ENCODE measurements at regions not wholly inside any gene's neighbourhood (a gene's known extent, or its start where the extent isn't known, plus 50 kb on each side); places are given as distances from the start of the nearest gene placed in this dataset.

GRCh38 chr2:116319001-116319400, 1495.5 kb upstream of the DDX18 start:
- TF ChIP-seq, protein P1, sequence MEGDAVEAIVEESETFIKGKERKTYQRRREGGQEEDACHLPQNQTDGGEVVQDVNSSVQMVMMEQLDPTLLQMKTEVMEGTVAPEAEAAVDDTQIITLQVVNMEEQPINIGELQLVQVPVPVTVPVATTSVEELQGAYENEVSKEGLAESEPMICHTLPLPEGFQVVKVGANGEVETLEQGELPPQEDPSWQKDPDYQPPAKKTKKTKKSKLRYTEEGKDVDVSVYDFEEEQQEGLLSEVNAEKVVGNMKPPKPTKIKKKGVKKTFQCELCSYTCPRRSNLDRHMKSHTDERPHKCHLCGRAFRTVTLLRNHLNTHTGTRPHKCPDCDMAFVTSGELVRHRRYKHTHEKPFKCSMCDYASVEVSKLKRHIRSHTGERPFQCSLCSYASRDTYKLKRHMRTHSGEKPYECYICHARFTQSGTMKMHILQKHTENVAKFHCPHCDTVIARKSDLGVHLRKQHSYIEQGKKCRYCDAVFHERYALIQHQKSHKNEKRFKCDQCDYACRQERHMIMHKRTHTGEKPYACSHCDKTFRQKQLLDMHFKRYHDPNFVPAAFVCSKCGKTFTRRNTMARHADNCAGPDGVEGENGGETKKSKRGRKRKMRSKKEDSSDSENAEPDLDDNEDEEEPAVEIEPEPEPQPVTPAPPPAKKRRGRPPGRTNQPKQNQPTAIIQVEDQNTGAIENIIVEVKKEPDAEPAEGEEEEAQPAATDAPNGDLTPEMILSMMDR (IDR thresholded peaks at IDR 0.05; ENCODE audit: insufficient read depth, low read depth, low read length), result no peak
- no peak overlapping the region for H3K4me3 ChIP-seq (ENCODE audit: low read depth, low read length)
- no peak for DNase-seq (ENCODE audit: low read depth)

DNA sequence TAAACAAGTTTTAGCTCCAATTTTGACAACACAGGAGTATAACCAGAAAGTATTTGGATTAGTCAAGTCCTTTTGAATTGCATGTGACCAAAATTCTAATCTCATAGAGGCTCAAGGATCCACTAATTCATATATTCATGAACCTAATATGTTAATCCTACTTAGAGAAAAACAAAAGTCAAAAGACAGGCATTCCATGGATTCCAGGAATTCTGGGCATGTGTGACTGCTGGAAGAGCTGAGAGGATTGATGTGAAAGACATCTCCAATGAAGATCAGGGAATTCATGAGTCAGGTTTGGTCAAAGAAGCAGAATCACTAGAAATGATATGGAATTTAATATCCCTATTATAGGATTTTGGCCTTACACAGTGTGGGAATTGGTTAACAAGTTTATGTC, 1494.6 kb upstream of the DDX18 start:
- no peak for DNase-seq (ENCODE audit: low read depth)

GRCh38 chr2:116329280-116329679, 1485.2 kb upstream of the DDX18 start:
- H3K4me3 ChIP-seq (ENCODE audit: low read depth, low read length), result no peak overlapping the region
- TF ChIP-seq, protein P1 (IDR thresholded peaks at IDR 0.05; ENCODE audit: insufficient read depth, low read depth, low read length), result no peak
- no peak for DNase-seq (ENCODE audit: low read depth)

More for the DNA sequence above, 1494.6 kb upstream of the DDX18 start:
- no peak overlapping the region for H3K4me3 ChIP-seq (ENCODE audit: low read depth, low read length)
- TF ChIP-seq, protein P1 (IDR thresholded peaks at IDR 0.05; ENCODE audit: insufficient read depth, low read depth, low read length), result no peak

GRCh38 chr2:116340690-116341089, 1473.8 kb upstream of the DDX18 start:
- no peak overlapping the region for H3K4me3 ChIP-seq (ENCODE audit: low read depth, low read length)
- DNase-seq (ENCODE audit: low read depth), result no peak
- TF ChIP-seq, protein P1 (IDR thresholded peaks at IDR 0.05; ENCODE audit: insufficient read depth, low read depth, low read length), result no peak

- TF ChIP-seq, protein P1 (IDR thresholded peaks at IDR 0.05; ENCODE audit: insufficient read depth, low read depth, low read length), result no peak
- no peak for DNase-seq (ENCODE audit: low read depth)
Observed at GRCh38 chr2:116366212-116366611, 1448.3 kb upstream of the DDX18 start.

GRCh38 chr2:116378786-116379185, 1435.7 kb upstream of the DDX18 start:
- no peak overlapping the region for H3K4me3 ChIP-seq (ENCODE audit: low read depth, low read length)
- DNase-seq (ENCODE audit: low read depth), result no peak
- TF ChIP-seq, protein P1 (IDR thresholded peaks at IDR 0.05; ENCODE audit: insufficient read depth, low read depth, low read length), result no peak

More at GRCh38 chr2:116366212-116366611, 1448.3 kb upstream of the DDX18 start:
- H3K4me3 ChIP-seq (ENCODE audit: low read depth, low read length), result no peak overlapping the region

- H3K4me3 ChIP-seq (ENCODE audit: low read depth, low read length), result no peak overlapping the region
- DNase-seq (ENCODE audit: low read depth), result no peak
- TF ChIP-seq, protein P1 (IDR thresholded peaks at IDR 0.05; ENCODE audit: insufficient read depth, low read depth, low read length), result no peak
Observed at GRCh38 chr2:116411211-116411610, 1403.3 kb upstream of the DDX18 start.

All from fibroblast of villous mesenchyme (primary cell).